ENCODE measurements at regions not wholly inside any gene's neighbourhood (a gene's known extent, or its start where the extent isn't known, plus 50 kb on each side); places are given as distances from the start of the nearest gene placed in this dataset.
A peak's percentile ranks its signal among the peaks of the same experiment; 100 is the strongest.

DNA sequence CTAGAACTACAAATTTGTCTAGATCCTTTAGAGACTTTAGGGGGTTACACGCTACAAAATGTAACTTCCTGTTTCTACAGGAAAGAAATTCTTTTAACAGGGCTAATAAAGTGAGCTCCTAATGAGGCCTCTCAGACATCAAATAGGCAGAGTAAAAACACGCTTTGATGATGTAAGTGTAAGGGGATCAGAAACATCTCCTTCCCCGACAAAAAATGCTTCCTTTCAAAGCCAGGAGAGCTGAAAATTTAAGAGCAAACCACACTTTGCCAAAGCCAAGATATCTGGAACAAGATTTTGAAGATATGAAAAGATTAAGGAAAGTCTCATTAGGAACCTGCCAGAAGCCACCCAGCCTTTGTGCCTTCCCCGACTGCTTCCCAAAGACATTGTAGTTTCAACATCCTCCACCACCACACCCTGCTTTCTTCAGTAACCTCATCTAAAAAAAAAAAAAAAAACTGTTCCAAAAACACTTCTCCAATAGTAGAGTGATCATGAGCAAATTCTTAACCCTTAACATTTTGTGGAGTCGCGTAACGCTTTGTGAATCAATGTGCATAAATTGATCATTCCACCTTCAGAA is 505.0 kb upstream of the THBS1 start:
- TF ChIP-seq, protein P1, sequence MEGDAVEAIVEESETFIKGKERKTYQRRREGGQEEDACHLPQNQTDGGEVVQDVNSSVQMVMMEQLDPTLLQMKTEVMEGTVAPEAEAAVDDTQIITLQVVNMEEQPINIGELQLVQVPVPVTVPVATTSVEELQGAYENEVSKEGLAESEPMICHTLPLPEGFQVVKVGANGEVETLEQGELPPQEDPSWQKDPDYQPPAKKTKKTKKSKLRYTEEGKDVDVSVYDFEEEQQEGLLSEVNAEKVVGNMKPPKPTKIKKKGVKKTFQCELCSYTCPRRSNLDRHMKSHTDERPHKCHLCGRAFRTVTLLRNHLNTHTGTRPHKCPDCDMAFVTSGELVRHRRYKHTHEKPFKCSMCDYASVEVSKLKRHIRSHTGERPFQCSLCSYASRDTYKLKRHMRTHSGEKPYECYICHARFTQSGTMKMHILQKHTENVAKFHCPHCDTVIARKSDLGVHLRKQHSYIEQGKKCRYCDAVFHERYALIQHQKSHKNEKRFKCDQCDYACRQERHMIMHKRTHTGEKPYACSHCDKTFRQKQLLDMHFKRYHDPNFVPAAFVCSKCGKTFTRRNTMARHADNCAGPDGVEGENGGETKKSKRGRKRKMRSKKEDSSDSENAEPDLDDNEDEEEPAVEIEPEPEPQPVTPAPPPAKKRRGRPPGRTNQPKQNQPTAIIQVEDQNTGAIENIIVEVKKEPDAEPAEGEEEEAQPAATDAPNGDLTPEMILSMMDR (IDR thresholded peaks at IDR 0.05) = no peak
- DNase-seq = no peak
- H3K36me3 ChIP-seq = no peaks in the 10 kb centered on the region
- H3K4me3 ChIP-seq = no peak overlapping the region
- H3K27ac ChIP-seq = no peak overlapping the region
- no peak for ATAC-seq
- intact Hi-C loops (cut with DNase I) = no loop called here
- WGBS, 2 donors = 65 to 82% methylated on average over 7 of the region's 7 CpGs
- H3K27me3 ChIP-seq = no peaks in the 10 kb centered on the region
- no peaks in the 10 kb centered on the region for H3K9me3 ChIP-seq
- peaks cover 0 to 8% (median 0%) of the 10 kb centered on the region in 9 donors for H3K4me1 ChIP-seq

DNA sequence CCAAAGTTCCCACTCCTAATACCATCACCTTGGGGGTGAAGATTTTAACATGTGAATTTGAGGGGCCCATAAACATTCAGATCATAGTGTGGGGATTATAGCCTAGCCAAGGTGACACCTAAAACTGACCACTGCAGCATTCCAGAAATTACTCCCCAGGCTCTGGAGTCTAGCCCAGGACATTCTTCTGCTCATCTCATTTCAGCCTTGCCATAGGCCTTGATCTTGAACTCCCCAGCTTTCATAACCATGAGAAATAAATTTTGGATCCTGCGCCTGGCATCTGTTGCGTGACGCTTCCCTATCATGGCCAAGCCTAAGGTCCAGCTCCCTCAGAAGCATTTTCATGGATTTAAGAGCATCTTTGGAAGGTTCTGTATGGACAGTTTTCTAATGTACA is 502.9 kb upstream of the THBS1 start:
- WGBS, 2 donors = 97 to 99% methylated on average over 3 of the region's 3 CpGs
- TF ChIP-seq, protein P1 (IDR thresholded peaks at IDR 0.05) = no peak
- DNase-seq (no peak), ATAC-seq (no peak)
- Histone ChIP-seq H3K27ac (no peak overlapping the region), H3K27me3 (no peaks in the 10 kb centered on the region), H3K9me3 (no peaks in the 10 kb centered on the region), H3K4me3 (no peak overlapping the region), H3K36me3 (no peaks in the 10 kb centered on the region), H3K4me1 (peaks cover 0 to 11% (median 0%) of the 10 kb centered on the region in 9 donors)
- intact Hi-C loops (cut with DNase I) = no loop called here

- peak in 1 of 8 donors; percentile 52 for ATAC-seq
- DNase-seq = no peak
- Histone ChIP-seq H3K36me3 (no peaks in the 10 kb centered on the region), H3K27me3 (no peaks in the 10 kb centered on the region), H3K4me1 (peaks cover 0 to 15% (median 0%) of the 10 kb centered on the region in 9 donors), H3K9me3 (no peaks in the 10 kb centered on the region), H3K4me3 (no peak overlapping the region), H3K27ac (no peak overlapping the region)
- intact Hi-C loops (cut with DNase I) = no loop called here
- TF ChIP-seq, protein P1 (IDR thresholded peaks at IDR 0.05) = no peak
- WGBS, 2 donors = 69 to 71% methylated on average over 6 of the region's 6 CpGs
Measured at GRCh38 chr15:39079296-39079847, 501.5 kb upstream of the THBS1 start.

- ATAC-seq = peak in 1 of 8 donors; percentile 66
Measured at GRCh38 chr15:39083213-39083612, 497.7 kb upstream of the THBS1 start.

More at GRCh38 chr15:39083213-39083612, 497.7 kb upstream of the THBS1 start:
- TF ChIP-seq, protein P1 (IDR thresholded peaks at IDR 0.05) = no peak
- H3K4me3 ChIP-seq = no peak overlapping the region
- no peaks in the 10 kb centered on the region for H3K9me3 ChIP-seq
- 70 to 75% methylated on average over 2 of the region's 2 CpGs for WGBS, 2 donors
- intact Hi-C loops (cut with DNase I) = no loop called here
- no peaks in the 10 kb centered on the region for H3K27me3 ChIP-seq
- no peaks in the 10 kb centered on the region for H3K36me3 ChIP-seq
- H3K4me1 ChIP-seq = peaks cover 0 to 20% (median 0%) of the 10 kb centered on the region in 9 donors
- no peak for DNase-seq
- peak overlapping the region in 1 of 10 donors; percentile 49 for H3K27ac ChIP-seq

All from heart right ventricle (tissue), 16 donors.